Activated T-cell treated with anti-CD3 and anti-CD28 coated beads, Interleukin-2, amount 50 U/mL, for 4 hours (primary cell): ENCODE measurements at regions not wholly inside any gene's neighbourhood (a gene's known extent, or its start where the extent isn't known, plus 50 kb on each side); places are given as distances from the start of the nearest gene placed in this dataset.

ENCODE experiments used
- ATAC-seq, 2 donors: fragments of 200-7000 bp; cut with Tn5 transposase; one replicate each; pipeline ENCODE4 v1.10.0; 2021
- DNase-seq: peaks from one replicate; pipeline ENCODE4 v3.0.0-alpha.2; 2020
- H3K27me3 Mint-ChIP-seq: one replicate; pipeline ENCODE4 v1.8.0; 2021; ENCODE audit warnings: low read depth, mixed read lengths
- H3K36me3 Mint-ChIP-seq: one replicate; pipeline ENCODE4 v1.8.0; 2022; ENCODE audit warnings: mixed read lengths; ENCODE audit not compliant: insufficient read depth
- H3K4me1 Mint-ChIP-seq: one replicate; pipeline ENCODE4 v1.8.0; 2021; ENCODE audit warnings: low read depth, mixed read lengths
- H3K4me3 Mint-ChIP-seq: one replicate; pipeline ENCODE4 v1.8.0; 2021; ENCODE audit warnings: mild to moderate bottlenecking, moderate library complexity, mixed read lengths
- H3K9me3 Mint-ChIP-seq: one replicate; pipeline ENCODE4 v1.8.0; 2021; ENCODE audit warnings: mixed read lengths

DNA sequence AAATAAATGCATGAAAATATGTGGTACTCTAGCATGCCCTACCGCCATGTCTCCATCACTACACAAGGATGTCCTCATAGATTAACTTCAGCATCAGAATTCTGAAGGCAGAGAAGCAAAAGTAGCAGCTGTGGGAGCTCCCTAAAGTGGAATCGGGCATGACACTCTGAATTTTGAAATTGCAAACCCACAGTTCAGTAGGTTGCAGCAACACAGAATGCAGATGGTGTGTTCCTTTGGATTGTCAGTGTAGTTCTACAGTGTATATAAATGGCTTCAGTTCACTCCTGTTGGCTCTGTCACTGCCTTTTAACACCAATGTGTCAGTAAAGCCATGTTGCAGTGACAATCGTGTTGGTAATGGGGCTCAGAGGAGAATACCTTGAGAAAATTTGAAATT, 973.6 kb upstream of the WWC1 start:
- DNase-seq, result no peak
- no peak for ATAC-seq
- H3K4me3 Mint-ChIP-seq, result no peak overlapping the region
- no peaks in the 10 kb centered on the region for H3K27me3 Mint-ChIP-seq
- no peaks in the 10 kb centered on the region for H3K4me1 Mint-ChIP-seq
- H3K9me3 Mint-ChIP-seq, result peaks cover 9% of the 10 kb centered on the region
- H3K36me3 Mint-ChIP-seq, result no peaks in the 10 kb centered on the region

- Mint-ChIP-seq H3K4me3 (no peak overlapping the region), H3K9me3 (peaks cover 9% of the 10 kb centered on the region), H3K36me3 (no peaks in the 10 kb centered on the region), H3K4me1 (no peaks in the 10 kb centered on the region), H3K27me3 (no peaks in the 10 kb centered on the region)
- DNase-seq, result no peak
- ATAC-seq, result no peak
Measured at GRCh38 chr5:167319243-167319642, 972.2 kb upstream of the WWC1 start.

DNA sequence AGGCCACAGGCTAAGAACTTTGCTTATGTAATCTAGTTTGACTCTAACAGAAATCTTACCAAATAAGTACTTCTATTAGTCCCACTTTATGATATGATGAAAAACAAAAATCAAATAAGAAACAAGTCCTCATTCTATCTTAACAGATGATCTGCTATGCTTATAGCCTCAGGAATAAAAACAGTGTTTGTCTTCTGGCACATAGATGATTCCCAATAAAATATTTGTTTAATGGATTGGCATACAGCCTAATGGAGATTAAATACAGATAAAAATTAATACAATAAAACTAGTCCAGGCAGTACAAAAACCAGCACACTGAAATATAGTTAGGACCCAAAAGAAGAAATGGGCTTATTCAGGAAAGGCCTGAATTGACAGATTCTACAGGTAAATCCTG, 971.4 kb upstream of the WWC1 start:
- no peaks in the 10 kb centered on the region for H3K36me3 Mint-ChIP-seq
- H3K27me3 Mint-ChIP-seq, result no peaks in the 10 kb centered on the region
- no peak for DNase-seq
- no peak for ATAC-seq
- H3K4me1 Mint-ChIP-seq, result no peaks in the 10 kb centered on the region
- no peak overlapping the region for H3K4me3 Mint-ChIP-seq
- peaks cover 9% of the 10 kb centered on the region for H3K9me3 Mint-ChIP-seq

DNA sequence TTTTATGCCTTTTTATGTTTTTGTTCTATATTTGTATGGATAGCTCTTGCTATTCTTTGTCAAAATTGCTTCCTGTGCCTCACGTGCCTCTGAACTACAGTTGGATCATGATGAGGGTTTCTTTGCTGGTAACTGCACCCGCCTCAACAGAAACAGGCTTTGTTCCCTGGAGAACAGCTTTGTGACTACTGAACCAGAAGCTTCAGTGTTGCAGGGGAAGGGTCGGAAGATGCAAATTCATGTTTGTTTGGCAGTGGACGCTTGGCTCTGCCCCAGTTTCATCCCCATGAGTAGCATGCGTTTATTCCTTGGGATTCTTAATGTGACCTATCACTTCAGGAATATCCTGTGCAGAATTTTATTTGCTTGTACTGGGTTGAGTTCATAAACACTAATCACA, 959.1 kb upstream of the WWC1 start:
- Mint-ChIP-seq H3K27me3 (no peaks in the 10 kb centered on the region), H3K4me1 (no peaks in the 10 kb centered on the region), H3K9me3 (peaks cover 34% of the 10 kb centered on the region), H3K36me3 (no peaks in the 10 kb centered on the region), H3K4me3 (no peak overlapping the region)
- ATAC-seq (no peak), DNase-seq (no peak)

DNA sequence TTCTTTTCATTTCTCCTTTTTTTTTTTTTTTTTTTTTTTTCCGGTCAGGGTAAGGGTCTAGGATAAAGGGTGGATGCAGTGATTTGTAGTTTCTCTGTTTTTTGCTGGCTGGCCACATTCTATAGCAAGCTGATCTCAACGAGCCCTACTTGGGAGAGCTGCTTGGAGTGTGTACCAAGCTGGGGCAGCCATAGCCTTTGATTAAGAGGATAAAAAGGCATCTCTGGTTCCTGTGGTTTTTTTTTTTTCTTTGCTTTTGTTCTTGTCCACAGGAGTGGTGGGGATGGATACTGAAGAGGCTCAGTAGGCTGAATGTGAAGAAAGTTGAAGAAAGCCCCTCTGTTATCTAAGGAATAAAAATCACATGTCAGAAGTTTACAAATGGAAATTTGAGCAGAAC, 955.3 kb upstream of the WWC1 start:
- peaks cover 31% of the 10 kb centered on the region for H3K9me3 Mint-ChIP-seq
- H3K27me3 Mint-ChIP-seq, result no peaks in the 10 kb centered on the region
- no peak for ATAC-seq
- H3K4me1 Mint-ChIP-seq, result no peaks in the 10 kb centered on the region
- H3K36me3 Mint-ChIP-seq, result no peaks in the 10 kb centered on the region
- DNase-seq, result no peak
- H3K4me3 Mint-ChIP-seq, result no peak overlapping the region

DNA sequence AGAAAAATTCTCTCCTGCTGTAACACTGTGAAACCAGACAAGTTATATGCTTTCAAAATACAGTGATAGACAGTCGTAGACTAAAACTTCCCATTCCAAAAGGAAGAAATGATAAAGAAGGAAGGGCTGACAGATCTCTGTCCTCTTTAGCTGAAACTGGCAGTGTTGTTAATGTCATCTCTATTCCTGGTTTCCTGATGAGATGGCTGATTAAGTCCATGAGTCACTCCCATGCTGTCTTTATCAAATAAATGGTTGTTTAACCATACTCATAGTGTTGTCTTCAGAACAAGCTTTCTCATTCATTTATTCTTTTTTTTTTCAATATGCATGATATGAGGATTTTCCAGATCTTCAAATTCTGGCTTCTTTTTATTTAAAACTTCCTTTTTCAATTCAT, 952.2 kb upstream of the WWC1 start:
- ATAC-seq (no peak), DNase-seq (no peak)
- no peaks in the 10 kb centered on the region for H3K4me1 Mint-ChIP-seq

GRCh38 chr5:167346461-167346860, 945.0 kb upstream of the WWC1 start:
- Mint-ChIP-seq H3K4me3 (no peak overlapping the region), H3K4me1 (no peaks in the 10 kb centered on the region), H3K36me3 (no peaks in the 10 kb centered on the region), H3K27me3 (no peaks in the 10 kb centered on the region), H3K9me3 (peaks cover 12% of the 10 kb centered on the region)
- no peak for DNase-seq
- ATAC-seq, result no peak

More for the DNA sequence above, 952.2 kb upstream of the WWC1 start:
- Mint-ChIP-seq H3K27me3 (no peaks in the 10 kb centered on the region), H3K4me3 (no peak overlapping the region), H3K36me3 (no peaks in the 10 kb centered on the region), H3K9me3 (peaks cover 26% of the 10 kb centered on the region)

- H3K9me3 Mint-ChIP-seq, result peaks cover 8% of the 10 kb centered on the region
- ATAC-seq, result no peak
- no peaks in the 10 kb centered on the region for H3K36me3 Mint-ChIP-seq
- DNase-seq, result no peak
- H3K4me1 Mint-ChIP-seq, result no peaks in the 10 kb centered on the region
- no peaks in the 10 kb centered on the region for H3K27me3 Mint-ChIP-seq
- no peak overlapping the region for H3K4me3 Mint-ChIP-seq
Measured at GRCh38 chr5:167348251-167348926, 943.1 kb upstream of the WWC1 start.

DNA sequence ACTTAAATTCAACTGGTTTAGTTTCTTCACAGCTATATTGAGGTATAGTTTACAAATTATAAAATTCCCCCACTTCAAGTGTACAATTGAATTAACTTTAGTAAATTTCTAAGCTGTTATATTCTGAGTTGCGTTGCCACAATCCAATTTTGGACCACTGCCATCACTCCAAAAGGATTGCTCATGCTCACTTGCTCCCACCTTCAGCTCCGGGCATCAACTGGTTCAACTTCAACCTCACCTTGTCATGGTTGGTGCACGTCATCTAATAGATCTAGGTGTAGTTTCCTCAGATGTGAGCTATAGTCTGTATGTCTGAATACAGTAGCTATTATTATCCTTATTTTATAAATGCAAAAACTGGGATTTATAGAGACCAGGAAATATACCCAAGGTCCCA, 942.5 kb upstream of the WWC1 start:
- Mint-ChIP-seq H3K9me3 (peaks cover 8% of the 10 kb centered on the region), H3K36me3 (no peaks in the 10 kb centered on the region), H3K4me3 (no peak overlapping the region), H3K4me1 (no peaks in the 10 kb centered on the region), H3K27me3 (no peaks in the 10 kb centered on the region)
- DNase-seq (no peak), ATAC-seq (no peak)

DNA sequence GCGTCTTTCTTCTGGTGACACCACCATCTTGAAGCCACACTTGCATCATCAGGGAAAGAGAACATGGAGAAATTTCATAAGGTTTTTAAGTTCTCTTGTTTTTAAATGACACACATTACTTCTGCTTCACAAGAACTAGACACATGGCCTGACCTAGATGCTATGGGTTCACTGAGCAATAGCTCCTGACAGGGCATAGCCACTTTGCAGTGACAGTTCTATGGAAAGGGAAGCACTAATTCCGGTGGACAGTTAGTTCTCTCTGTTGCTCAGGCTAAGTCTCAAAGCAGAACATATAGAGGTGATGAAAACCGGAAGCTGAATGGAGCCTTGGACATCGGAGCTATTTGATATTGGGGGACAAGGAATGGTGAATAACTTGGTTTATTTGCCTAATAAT, 940.1 kb upstream of the WWC1 start:
- no peaks in the 10 kb centered on the region for H3K4me1 Mint-ChIP-seq
- H3K9me3 Mint-ChIP-seq, result peaks cover 4% of the 10 kb centered on the region
- no peak overlapping the region for H3K4me3 Mint-ChIP-seq
- ATAC-seq (no peak), DNase-seq (no peak)
- no peaks in the 10 kb centered on the region for H3K36me3 Mint-ChIP-seq
- H3K27me3 Mint-ChIP-seq, result no peaks in the 10 kb centered on the region

DNA sequence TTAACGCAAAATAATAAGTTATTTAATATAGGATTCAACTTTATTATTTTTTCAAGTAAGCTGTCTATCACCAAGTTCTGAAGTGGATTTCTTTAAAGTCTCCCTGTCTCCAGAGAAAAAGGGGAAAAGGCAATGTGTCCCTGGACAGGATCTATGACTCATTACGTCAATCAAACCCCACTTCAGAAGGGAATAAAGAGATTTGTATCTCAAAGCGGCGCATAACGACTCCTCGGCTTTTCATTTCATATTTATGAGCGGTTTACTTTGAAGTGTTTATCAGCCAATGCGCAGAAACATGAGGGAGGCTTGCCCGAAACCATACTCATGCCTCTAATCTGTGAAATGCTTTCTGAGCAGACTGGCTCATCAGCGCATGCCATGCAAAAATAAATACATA, 938.6 kb upstream of the WWC1 start:
- Mint-ChIP-seq H3K36me3 (no peaks in the 10 kb centered on the region), H3K4me1 (no peaks in the 10 kb centered on the region), H3K27me3 (no peaks in the 10 kb centered on the region), H3K9me3 (peaks cover 2% of the 10 kb centered on the region), H3K4me3 (no peak overlapping the region)
- DNase-seq (no peak), ATAC-seq (no peak)

DNA sequence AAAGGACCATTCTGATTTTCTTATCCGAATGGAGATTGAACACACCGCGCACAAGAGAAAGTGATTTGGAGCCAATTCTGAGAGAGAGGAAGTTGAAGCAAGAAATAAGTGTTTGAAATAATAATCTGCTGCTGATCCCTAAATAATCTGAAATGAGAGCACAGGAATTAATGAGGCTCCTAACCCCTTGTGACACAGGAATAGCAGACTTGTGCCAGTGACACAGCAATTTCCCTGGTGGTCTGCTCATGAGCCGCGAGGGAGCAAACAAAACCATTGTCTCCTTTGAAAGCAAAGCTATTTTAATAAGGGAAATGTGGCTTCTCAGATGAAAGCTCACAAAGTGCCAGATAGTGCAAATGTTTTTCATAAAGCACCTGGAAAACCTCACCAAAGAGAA, 936.1 kb upstream of the WWC1 start:
- DNase-seq (no peak), ATAC-seq (no peak)
- Mint-ChIP-seq H3K4me3 (no peak overlapping the region), H3K4me1 (no peaks in the 10 kb centered on the region), H3K27me3 (no peaks in the 10 kb centered on the region), H3K9me3 (no peaks in the 10 kb centered on the region), H3K36me3 (no peaks in the 10 kb centered on the region)

- Mint-ChIP-seq H3K36me3 (no peaks in the 10 kb centered on the region), H3K27me3 (no peaks in the 10 kb centered on the region), H3K9me3 (no peaks in the 10 kb centered on the region), H3K4me1 (no peaks in the 10 kb centered on the region), H3K4me3 (no peak overlapping the region)
- no peak for ATAC-seq
- DNase-seq, result no peak
Measured at GRCh38 chr5:167356374-167356773, 935.1 kb upstream of the WWC1 start.

- no peaks in the 10 kb centered on the region for H3K4me1 Mint-ChIP-seq
- H3K36me3 Mint-ChIP-seq, result no peaks in the 10 kb centered on the region
- no peak for DNase-seq
- H3K4me3 Mint-ChIP-seq, result no peak overlapping the region
- H3K27me3 Mint-ChIP-seq, result no peaks in the 10 kb centered on the region
- ATAC-seq, result no peak
- H3K9me3 Mint-ChIP-seq, result peaks cover 7% of the 10 kb centered on the region
Measured at GRCh38 chr5:167358868-167359492, 932.5 kb upstream of the WWC1 start.

GRCh38 chr5:167361795-167362194, 929.6 kb upstream of the WWC1 start:
- no peak for ATAC-seq
- no peak overlapping the region for H3K4me3 Mint-ChIP-seq

More at GRCh38 chr5:167361795-167362194, 929.6 kb upstream of the WWC1 start:
- no peak for DNase-seq
- Mint-ChIP-seq H3K9me3 (peaks cover 11% of the 10 kb centered on the region), H3K4me1 (no peaks in the 10 kb centered on the region), H3K27me3 (no peaks in the 10 kb centered on the region), H3K36me3 (no peaks in the 10 kb centered on the region)
